A549 (cell line): ENCODE measurements at regions not wholly inside any gene's neighbourhood (a gene's known extent, or its start where the extent isn't known, plus 50 kb on each side); places are given as distances from the start of the nearest gene placed in this dataset.

Source experiments
- ATAC-seq, 2 experiments: fragments of 200-7000 bp in 1 of 2; fragments of >200 bp in 1 of 2; cut with Nextera tagmentation in 1 of 2; cut with Tn5 transposase in 1 of 2; 3 replicates each; pipeline versions ENCODE4 v1.8.0 to v1.9.1; 2018 to 2020; ENCODE audit warnings: mild to moderate bottlenecking in 1 of 2, moderate library complexity in 1 of 2
- CTCF ChIA-PET: fragments of 300-600 bp; sonication (Branson Sonifier 250); formaldehyde crosslinking; extraction: SDS; loops from one replicate; lab custom pipeline; 2021; ENCODE audit warnings: antibody characterized with exemption, inconsistent platforms; lab: Yijun Ruan, JAX
- POLR2A ChIA-PET: fragments of 350-600 bp; formaldehyde crosslinking; extraction: SDS; loops from one replicate; lab custom pipeline; 2021; ENCODE audit warnings: antibody characterized with exemption, inconsistent platforms; lab: Yijun Ruan, JAX
- DNase-seq, 2 experiments: peaks; one replicate each; pipeline versions ENCODE4 v3.0.0 to v3.0.0-alpha.2; 2011 to 2016; ENCODE audit warnings: low read depth in 1 of 2, low spot score in 1 of 2
- FAIRE-seq: peaks from 2 replicates; lab custom pipeline; 2011; peaks lifted over from hg19 to GRCh38; lab: Jason Lieb, UNC
- H3K27ac ChIP-seq, 2 experiments: fragments of >200 bp; sonication (Bioruptor Twin); formaldehyde crosslinking; 3 replicates each; pipeline ENCODE4 v1.5.1; 2016 to 2017
- H3K4me1 ChIP-seq: fragments of >200 bp; sonication (Bioruptor Twin); formaldehyde crosslinking; 3 replicates; pipeline ENCODE4 v1.6.1; 2016
- H3K4me2 ChIP-seq: fragments of >200 bp; sonication (Bioruptor Twin); formaldehyde crosslinking; 3 replicates; pipeline ENCODE4 v1.6.1; 2016
- H3K4me3 ChIP-seq: fragments of >200 bp; sonication (Bioruptor Twin); formaldehyde crosslinking; 3 replicates; pipeline ENCODE4 v1.5.1; 2016
- H3K9me3 ChIP-seq: fragments of >200 bp; sonication (Bioruptor Twin); formaldehyde crosslinking; 3 replicates; pipeline ENCODE4 v1.6.1; 2016
- BHLHE40 ChIP-seq: IDR thresholded peaks from 2 replicates; pipeline ENCODE4 v1.6.1; 2012; ENCODE audit warnings: low read depth, low read length, inconsistent platforms
- CBX8 ChIP-seq: fragments of 200-600 bp; sonication (generic); IDR thresholded peaks from 2 replicates; pipeline ENCODE4 v1.6.1; 2016
- CTCF ChIP-seq: fragments of >200 bp; sonication (Bioruptor Twin); formaldehyde crosslinking; IDR thresholded peaks from 3 replicates; pipeline ENCODE4 v1.5.1; 2016
- EHMT2 ChIP-seq: fragments of 200-600 bp; sonication (generic); IDR thresholded peaks from 2 replicates; pipeline ENCODE4 v1.6.1; 2016; ENCODE audit warnings: antibody characterized with exemption, low read depth, mild to moderate bottlenecking, moderate library complexity
- EP300 ChIP-seq, 2 experiments: fragments of >200 bp; sonication (Bioruptor Twin); formaldehyde crosslinking; IDR thresholded peaks; 2 replicates in 1 of 2; 3 replicates in 1 of 2; pipeline ENCODE4 v1.6.1; 2016 to 2017
- FOXS1 ChIP-seq: fragments of 250-450 bp; sonication (Bioruptor Pico); IDR thresholded peaks from 2 replicates; pipeline ENCODE4 v1.5.0; 2020; ENCODE audit warnings: mild to moderate bottlenecking, moderate library complexity
- HMGXB4 ChIP-seq: fragments of 250-450 bp; sonication (Bioruptor Pico); IDR thresholded peaks from 2 replicates; pipeline ENCODE4 v1.5.0; 2021; ENCODE audit warnings: mild to moderate bottlenecking, moderate library complexity, borderline replicate concordance
- HOXA7 ChIP-seq: fragments of 250-450 bp; sonication (Bioruptor Pico); IDR thresholded peaks from 2 replicates; pipeline ENCODE4 v1.5.0; 2020; ENCODE audit warnings: mild to moderate bottlenecking, moderate library complexity
- HOXB13 ChIP-seq: fragments of 250-450 bp; sonication (Bioruptor Pico); IDR thresholded peaks from 2 replicates; pipeline ENCODE4 v1.5.0; 2020; ENCODE audit warnings: low read depth, mild to moderate bottlenecking, moderate library complexity
- KDM1A ChIP-seq: fragments of 200-600 bp; sonication (generic); IDR thresholded peaks from 2 replicates; pipeline ENCODE4 v1.6.1; 2016; ENCODE audit warnings: low read depth, mild to moderate bottlenecking
- POLR2AphosphoS2 ChIP-seq: conservative IDR thresholded peaks from 2 replicates; pipeline ENCODE4 v1.6.1; 2012; ENCODE audit warnings: low read length, improper control_type of control experiment, inconsistent platforms
- RAD21 ChIP-seq, 2 experiments: fragments of >200 bp in 1 of 2; sonication (Bioruptor Twin) in 1 of 2; formaldehyde crosslinking in 1 of 2; IDR thresholded peaks in 1 of 2; conservative IDR thresholded peaks in 1 of 2; 2 replicates in 1 of 2; 3 replicates in 1 of 2; pipeline ENCODE4 v1.6.1; 2012 to 2018; ENCODE audit warnings: inconsistent platforms in 1 of 2
- RARB ChIP-seq: fragments of 250-450 bp; sonication (Bioruptor Pico); IDR thresholded peaks from 2 replicates; pipeline ENCODE4 v1.8.0; 2021; ENCODE audit warnings: mild to moderate bottlenecking, moderate library complexity
- RCOR1 ChIP-seq: fragments of 150-350 bp; IDR thresholded peaks from 2 replicates; pipeline ENCODE4 v1.6.1; 2014; ENCODE audit warnings: antibody characterized with exemption, low read length, low read depth
- SMC3 ChIP-seq: fragments of >200 bp; sonication (Bioruptor Twin); formaldehyde crosslinking; IDR thresholded peaks from 3 replicates; pipeline ENCODE4 v1.6.1; 2018; ENCODE audit warnings: inconsistent platforms
- TFCP2L1 ChIP-seq: fragments of 250-450 bp; sonication (Bioruptor Pico); IDR thresholded peaks from 2 replicates; pipeline ENCODE4 v1.5.0; 2021; ENCODE audit warnings: mild to moderate bottlenecking
- TP53 ChIP-seq: fragments of 250-450 bp; sonication (Bioruptor Pico); IDR thresholded peaks from 2 replicates; pipeline ENCODE4 v1.5.0; 2021; ENCODE audit warnings: mild to moderate bottlenecking, moderate library complexity
- USF2 ChIP-seq: fragments of 450-650 bp; IDR thresholded peaks from 2 replicates; pipeline ENCODE4 v1.6.1; 2014; ENCODE audit warnings: antibody characterized with exemption
- WGBS: methylation state at CpG from one replicate; pipeline ENCODE4 v1.1.6; 2017; ENCODE audit errors: missing lambda C conversion rate; 5-methylcytosine and 5-hydroxymethylcytosine counted together
- TF ChIP-seq, protein P1 (sequence below): IDR thresholded peaks from 2 replicates; pipeline ENCODE4 v1.6.1; 2012; ENCODE audit warnings: low read depth, borderline replicate concordance
- TF ChIP-seq, protein P2 (sequence below): fragments of 150-350 bp; IDR thresholded peaks from 2 replicates; pipeline ENCODE4 v1.6.1; 2014; ENCODE audit warnings: low read depth, mild to moderate bottlenecking, low read length

DNA sequence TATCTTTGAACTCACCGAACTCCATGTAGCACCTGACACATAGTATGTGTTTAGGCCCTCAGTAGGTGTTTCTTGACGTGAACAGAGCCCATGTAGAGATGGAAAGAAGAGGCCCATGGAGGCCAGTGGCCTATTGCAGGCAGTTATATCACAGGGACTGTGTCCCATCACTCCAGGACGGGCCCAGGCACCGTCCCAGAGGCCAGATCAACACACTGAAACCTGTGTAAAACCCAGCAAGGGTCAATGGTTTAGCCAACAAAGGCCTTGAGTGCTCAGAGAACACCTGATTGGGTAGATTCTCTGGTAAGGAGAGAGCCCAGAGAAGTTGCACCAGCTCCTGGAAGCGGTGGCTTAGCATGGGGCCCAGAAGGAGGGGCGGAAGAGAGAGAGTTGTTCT lies 82.8 kb downstream of the INHBB start (continued):
- TF ChIP-seq, protein P1, sequence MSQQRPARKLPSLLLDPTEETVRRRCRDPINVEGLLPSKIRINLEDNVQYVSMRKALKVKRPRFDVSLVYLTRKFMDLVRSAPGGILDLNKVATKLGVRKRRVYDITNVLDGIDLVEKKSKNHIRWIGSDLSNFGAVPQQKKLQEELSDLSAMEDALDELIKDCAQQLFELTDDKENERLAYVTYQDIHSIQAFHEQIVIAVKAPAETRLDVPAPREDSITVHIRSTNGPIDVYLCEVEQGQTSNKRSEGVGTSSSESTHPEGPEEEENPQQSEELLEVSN = no peak
- TF ChIP-seq, all 56 proteins: peak for 0

GRCh38 chr2:120429586-120430500 lies 83.9 kb downstream of the INHBB start:
- TF ChIP-seq RAD21 (conservative IDR thresholded peaks at IDR 0.05 in 1 of 2, IDR thresholded peaks at IDR 0.05 in 1 of 2) (0 out of 5 replicates have a peak, but pooled peaks of 1 of the 2 experiments have one; percentile 9), TP53 (CRISPR knock-in tag) (no peak), BHLHE40 (no peak), HOXB13 (no peak), RCOR1 (no peak), HOXA7 (CRISPR knock-in tag) (no peak)
- no peak overlapping the region for H3K4me3 ChIP-seq
- H3K4me2 ChIP-seq = no peak overlapping the region
- DNase-seq (no peak), ATAC-seq (peak; percentile 49 to 55; a peak in 3 of 6 replicates), FAIRE-seq (no peak)
- no peaks in the 10 kb centered on the region for H3K9me3 ChIP-seq
- WGBS = 82% methylated on average over 8 of the region's 8 CpGs
- no peak overlapping the region for H3K27ac ChIP-seq
- ChIA-PET CTCF (interaction anchor here (1.4 kb wide), 1 partner anchor 20 kb away, joined by 3 read pairs; no protein-coding TSS in a partner anchor), POLR2A (no interaction called here)
- H3K4me1 ChIP-seq = no peaks in the 10 kb centered on the region

GRCh38 chr2:120430501-120430830 lies 84.5 kb downstream of the INHBB start:
- no peak overlapping the region for H3K4me2 ChIP-seq
- 100% methylated on average over 1 of the region's 5 CpGs for WGBS
- no peaks in the 10 kb centered on the region for H3K9me3 ChIP-seq
- POLR2A ChIA-PET = no interaction called here
- DNase-seq (no peak), FAIRE-seq (no peak), ATAC-seq (0 out of 6 replicates have a peak, but pooled peaks of 1 of the 2 experiments have one; percentile 13)
- no peak overlapping the region for H3K4me3 ChIP-seq
- H3K4me1 ChIP-seq = no peaks in the 10 kb centered on the region
- no peak overlapping the region for H3K27ac ChIP-seq
- CTCF ChIA-PET = interaction anchor here (1.4 kb wide), 1 partner anchor 20 kb away, joined by 3 read pairs; no protein-coding TSS in a partner anchor
- no peak for TF ChIP-seq CBX8
- no peak for TF ChIP-seq SMC3
- TF ChIP-seq, protein P2, sequence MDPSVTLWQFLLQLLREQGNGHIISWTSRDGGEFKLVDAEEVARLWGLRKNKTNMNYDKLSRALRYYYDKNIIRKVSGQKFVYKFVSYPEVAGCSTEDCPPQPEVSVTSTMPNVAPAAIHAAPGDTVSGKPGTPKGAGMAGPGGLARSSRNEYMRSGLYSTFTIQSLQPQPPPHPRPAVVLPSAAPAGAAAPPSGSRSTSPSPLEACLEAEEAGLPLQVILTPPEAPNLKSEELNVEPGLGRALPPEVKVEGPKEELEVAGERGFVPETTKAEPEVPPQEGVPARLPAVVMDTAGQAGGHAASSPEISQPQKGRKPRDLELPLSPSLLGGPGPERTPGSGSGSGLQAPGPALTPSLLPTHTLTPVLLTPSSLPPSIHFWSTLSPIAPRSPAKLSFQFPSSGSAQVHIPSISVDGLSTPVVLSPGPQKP = no peak
- TF ChIP-seq HMGXB4 (CRISPR knock-in tag) = no peak
- no peak for TF ChIP-seq RAD21 (conservative IDR thresholded peaks at IDR 0.05 in 1 of 2, IDR thresholded peaks at IDR 0.05 in 1 of 2)
- TF ChIP-seq, protein P1 = no peak
- no peak for TF ChIP-seq TFCP2L1
- TF ChIP-seq EP300 (IDR thresholded peaks at IDR 0.05) = no peak
- no peak for TF ChIP-seq CTCF
- TF ChIP-seq FOXS1 = no peak
- no peak for TF ChIP-seq RARB (CRISPR knock-in tag)
- TF ChIP-seq POLR2AphosphoS2 = no peak
- TF ChIP-seq HOXA7 (CRISPR knock-in tag) = no peak
- TF ChIP-seq EHMT2 = no peak
- TF ChIP-seq USF2 = no peak
- no peak for TF ChIP-seq KDM1A
- TF ChIP-seq, all 56 proteins: peak for 0
